ENCODE measurements at regions not wholly inside any gene's neighbourhood (a gene's known extent, or its start where the extent isn't known, plus 50 kb on each side); places are given as distances from the start of the nearest gene placed in this dataset.

DNA sequence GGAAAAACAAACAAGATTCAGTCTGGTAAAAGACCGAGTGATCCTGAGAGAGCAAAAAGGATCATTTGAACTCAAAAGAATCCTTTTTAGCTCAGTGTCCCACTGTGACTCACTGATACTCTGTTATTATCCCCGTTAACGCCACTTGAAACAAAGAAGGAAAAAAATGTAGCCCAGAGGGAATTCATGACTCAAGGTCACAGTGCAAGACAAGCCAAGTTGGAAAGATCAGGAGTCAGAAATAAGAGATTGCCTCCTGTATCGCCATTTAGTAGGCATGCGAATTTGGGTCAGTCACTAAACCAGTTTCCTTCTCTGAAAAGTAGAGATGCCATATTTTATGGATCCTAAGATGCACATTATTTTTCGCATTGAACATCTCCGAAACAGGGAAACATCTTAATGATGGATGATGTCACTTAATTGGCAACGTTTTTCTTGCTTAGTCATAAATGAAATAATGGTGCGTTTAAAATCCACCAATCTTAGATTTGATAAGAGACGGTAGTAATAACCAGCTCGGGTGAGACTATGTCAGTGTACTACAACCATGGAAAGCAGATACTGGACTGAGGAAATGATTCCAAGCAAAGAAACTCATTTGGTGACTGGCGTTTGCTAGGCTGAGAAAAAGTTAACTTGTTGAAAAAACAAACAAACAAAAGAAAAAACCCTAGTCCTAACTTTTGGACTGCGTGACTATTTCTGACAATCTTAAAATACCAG lies 502.0 kb upstream of the CELF2 start:
- no peak for ATAC-seq (ENCODE audit: poor library complexity)
- H3K36me3 ChIP-seq (ENCODE audit: insufficient read depth, low read length) = no peaks in the 10 kb centered on the region
- H3K27ac ChIP-seq (ENCODE audit: low read depth in 1 of 2, low read length in 2 of 2) = no peak overlapping the region
- POLR2A ChIA-PET = no interaction called here
- CTCF ChIA-PET = no interaction called here
- H3K4me1 ChIP-seq (ENCODE audit: insufficient read depth, low read length) = no peaks in the 10 kb centered on the region
- TF ChIP-seq, protein P1, sequence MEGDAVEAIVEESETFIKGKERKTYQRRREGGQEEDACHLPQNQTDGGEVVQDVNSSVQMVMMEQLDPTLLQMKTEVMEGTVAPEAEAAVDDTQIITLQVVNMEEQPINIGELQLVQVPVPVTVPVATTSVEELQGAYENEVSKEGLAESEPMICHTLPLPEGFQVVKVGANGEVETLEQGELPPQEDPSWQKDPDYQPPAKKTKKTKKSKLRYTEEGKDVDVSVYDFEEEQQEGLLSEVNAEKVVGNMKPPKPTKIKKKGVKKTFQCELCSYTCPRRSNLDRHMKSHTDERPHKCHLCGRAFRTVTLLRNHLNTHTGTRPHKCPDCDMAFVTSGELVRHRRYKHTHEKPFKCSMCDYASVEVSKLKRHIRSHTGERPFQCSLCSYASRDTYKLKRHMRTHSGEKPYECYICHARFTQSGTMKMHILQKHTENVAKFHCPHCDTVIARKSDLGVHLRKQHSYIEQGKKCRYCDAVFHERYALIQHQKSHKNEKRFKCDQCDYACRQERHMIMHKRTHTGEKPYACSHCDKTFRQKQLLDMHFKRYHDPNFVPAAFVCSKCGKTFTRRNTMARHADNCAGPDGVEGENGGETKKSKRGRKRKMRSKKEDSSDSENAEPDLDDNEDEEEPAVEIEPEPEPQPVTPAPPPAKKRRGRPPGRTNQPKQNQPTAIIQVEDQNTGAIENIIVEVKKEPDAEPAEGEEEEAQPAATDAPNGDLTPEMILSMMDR (IDR thresholded peaks at IDR 0.05) = no peak
- intact Hi-C loops (cut with DNase I, micrococcal nuclease) = no loop called here
- Mint-ChIP-seq H3K4me1 (ENCODE audit: low read depth) (no peaks in the 10 kb centered on the region), H3K9me3 (no peaks in the 10 kb centered on the region), H3K27me3 (peaks cover 39% of the 10 kb centered on the region), H3K27ac (no peak overlapping the region), H3K36me3 (ENCODE audit: low read depth) (no peaks in the 10 kb centered on the region), H3K4me3 (no peak overlapping the region)
- H3K4me3 ChIP-seq (ENCODE audit: low read length) = no peak overlapping the region
- no peak for DNase-seq
- H3K27me3 ChIP-seq (ENCODE audit: control insufficient read depth in 1 of 2, insufficient read depth in 2 of 2, low read length in 2 of 2) = peaks cover 0 to 2% of the 10 kb centered on the region in 2 experiments
- no peaks in the 10 kb centered on the region for H3K9me3 ChIP-seq (ENCODE audit: control insufficient read depth in 1 of 2, insufficient read depth in 1 of 2, low read length in 2 of 2)

DNA sequence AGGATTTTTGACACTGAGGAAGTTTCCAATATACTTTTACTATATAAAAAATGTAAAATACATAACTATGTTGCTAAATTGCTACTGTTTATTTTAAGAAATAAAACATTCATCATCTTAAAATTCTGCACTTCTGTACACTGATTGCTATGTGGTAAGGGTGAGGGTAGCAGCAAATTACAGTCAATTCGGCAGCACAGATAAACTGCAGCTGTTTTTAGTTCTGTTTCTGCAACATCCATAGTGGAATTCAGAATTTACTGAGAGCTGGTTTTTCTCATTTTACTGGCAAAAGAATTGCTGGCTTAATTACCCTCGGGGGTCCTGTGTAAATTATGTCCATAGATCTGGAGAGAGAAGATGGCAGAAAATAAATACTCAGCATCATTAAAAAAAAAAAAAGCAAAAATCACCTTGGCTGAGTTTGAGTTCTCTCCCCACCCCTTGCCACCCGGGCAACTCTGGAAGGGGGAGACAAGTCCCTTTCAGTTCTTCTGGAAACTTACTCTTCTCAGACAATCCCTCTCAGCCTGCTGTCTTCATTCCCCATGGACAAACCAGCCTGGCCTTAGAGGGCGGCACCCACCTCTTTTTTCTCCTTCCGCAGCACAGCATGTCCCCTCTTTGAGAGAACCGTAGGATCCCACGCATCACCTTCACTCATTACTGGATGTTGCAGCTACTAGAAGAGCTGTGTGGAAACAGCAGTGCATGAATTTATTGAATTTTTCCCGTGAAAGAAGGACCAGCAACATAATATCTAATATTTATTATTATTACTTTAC lies 501.1 kb upstream of the CELF2 start:
- Mint-ChIP-seq H3K9me3 (no peaks in the 10 kb centered on the region), H3K27me3 (peaks cover 35% of the 10 kb centered on the region), H3K36me3 (ENCODE audit: low read depth) (no peaks in the 10 kb centered on the region), H3K27ac (no peak overlapping the region), H3K4me1 (ENCODE audit: low read depth) (no peaks in the 10 kb centered on the region), H3K4me3 (no peak overlapping the region)
- no peaks in the 10 kb centered on the region for H3K36me3 ChIP-seq (ENCODE audit: insufficient read depth, low read length)
- DNase-seq (no peak), ATAC-seq (ENCODE audit: poor library complexity) (no peak)
- no peak overlapping the region for H3K27ac ChIP-seq (ENCODE audit: low read depth in 1 of 2, low read length in 2 of 2)
- no peaks in the 10 kb centered on the region for H3K9me3 ChIP-seq (ENCODE audit: control insufficient read depth in 1 of 2, insufficient read depth in 1 of 2, low read length in 2 of 2)
- TF ChIP-seq, protein P1 (IDR thresholded peaks at IDR 0.05) = no peak
- ChIA-PET CTCF (no interaction called here), POLR2A (no interaction called here)
- H3K4me1 ChIP-seq (ENCODE audit: insufficient read depth, low read length) = no peaks in the 10 kb centered on the region
- H3K27me3 ChIP-seq (ENCODE audit: control insufficient read depth in 1 of 2, insufficient read depth in 2 of 2, low read length in 2 of 2) = no peaks in the 10 kb centered on the region
- intact Hi-C loops (cut with DNase I, micrococcal nuclease) = no loop called here
- no peak overlapping the region for H3K4me3 ChIP-seq (ENCODE audit: low read length)

DNA sequence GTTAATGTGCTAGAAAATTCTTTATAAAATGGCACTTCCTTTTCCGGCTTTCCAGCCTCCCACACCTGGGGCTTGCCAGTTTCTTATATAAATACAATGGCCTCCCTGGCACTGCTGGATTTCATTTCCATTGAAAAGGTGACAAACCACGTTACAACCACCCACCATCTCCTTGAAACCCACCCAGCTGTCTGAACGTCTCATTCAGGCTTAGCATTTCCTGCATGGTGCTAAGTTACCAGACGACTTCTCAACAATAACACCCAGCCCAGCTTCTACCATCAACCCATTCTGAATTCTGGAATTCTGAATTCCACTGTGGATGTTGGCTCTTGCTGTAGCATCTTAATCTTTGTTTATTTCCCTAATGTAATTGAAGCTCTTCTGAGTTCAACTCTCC lies 499.8 kb upstream of the CELF2 start:
- Mint-ChIP-seq H3K9me3 (no peaks in the 10 kb centered on the region), H3K27ac (no peak overlapping the region), H3K27me3 (peaks cover 32% of the 10 kb centered on the region), H3K4me1 (ENCODE audit: low read depth) (no peaks in the 10 kb centered on the region), H3K4me3 (no peak overlapping the region), H3K36me3 (ENCODE audit: low read depth) (no peaks in the 10 kb centered on the region)
- no peaks in the 10 kb centered on the region for H3K36me3 ChIP-seq (ENCODE audit: insufficient read depth, low read length)
- POLR2A ChIA-PET = no interaction called here
- intact Hi-C loops (cut with DNase I, micrococcal nuclease) = no loop called here
- TF ChIP-seq, protein P1 (IDR thresholded peaks at IDR 0.05) = no peak
- CTCF ChIA-PET = no interaction called here
- no peak overlapping the region for H3K27ac ChIP-seq (ENCODE audit: low read depth in 1 of 2, low read length in 2 of 2)
- H3K4me3 ChIP-seq (ENCODE audit: low read length) = no peak overlapping the region
- ATAC-seq (ENCODE audit: poor library complexity) (no peak), DNase-seq (no peak)
- no peaks in the 10 kb centered on the region for H3K9me3 ChIP-seq (ENCODE audit: control insufficient read depth in 1 of 2, insufficient read depth in 1 of 2, low read length in 2 of 2)
- H3K27me3 ChIP-seq (ENCODE audit: control insufficient read depth in 1 of 2, insufficient read depth in 2 of 2, low read length in 2 of 2) = no peaks in the 10 kb centered on the region
- H3K4me1 ChIP-seq (ENCODE audit: insufficient read depth, low read length) = no peaks in the 10 kb centered on the region

All from CD4-positive, alpha-beta T cell (primary cell).